ENCODE measurements at regions not wholly inside any gene's neighbourhood (a gene's known extent, or its start where the extent isn't known, plus 50 kb on each side); places are given as distances from the start of the nearest gene placed in this dataset.

GRCh38 chr9:89879701-89880100 is 274.9 kb downstream of the GADD45G start:
- no peak for TF ChIP-seq GATA1 (IDR thresholded peaks at IDR 0.05; ENCODE audit: low read depth, low read length)
- no peak for DNase-seq

- DNase-seq = no peak
- TF ChIP-seq POLR2A (IDR thresholded peaks at IDR 0.05; ENCODE audit: low read length) (no peak), GATA1 (IDR thresholded peaks at IDR 0.05; ENCODE audit: low read depth, low read length) (no peak)
These were observed 275.3 kb downstream of the GADD45G start for GRCh38 chr9:89880161-89880560.

- TF ChIP-seq POLR2A (IDR thresholded peaks at IDR 0.05; ENCODE audit: low read length) = no peak
- TF ChIP-seq GATA1 (IDR thresholded peaks at IDR 0.05; ENCODE audit: low read depth, low read length) = no peak
- no peak for DNase-seq
These were observed 275.9 kb downstream of the GADD45G start for GRCh38 chr9:89880721-89881120.

- DNase-seq = no peak
- TF ChIP-seq GATA1 (IDR thresholded peaks at IDR 0.05; ENCODE audit: low read depth, low read length) = no peak
- no peak for TF ChIP-seq POLR2A (IDR thresholded peaks at IDR 0.05; ENCODE audit: low read length)
These were observed 276.6 kb downstream of the GADD45G start for GRCh38 chr9:89881431-89881830.

GRCh38 chr9:89882930-89883361 is 278.1 kb downstream of the GADD45G start:
- TF ChIP-seq GATA1 (IDR thresholded peaks at IDR 0.05; ENCODE audit: low read depth, low read length) (no peak), POLR2A (IDR thresholded peaks at IDR 0.05; ENCODE audit: low read length) (no peak)
- no peak for DNase-seq

GRCh38 chr9:89883401-89884341 is 278.9 kb downstream of the GADD45G start:
- no peak for TF ChIP-seq POLR2A (IDR thresholded peaks at IDR 0.05; ENCODE audit: low read length)
- TF ChIP-seq GATA1 (IDR thresholded peaks at IDR 0.05; ENCODE audit: low read depth, low read length) = no peak
- no peak for DNase-seq

GRCh38 chr9:89884356-89885083 is 279.7 kb downstream of the GADD45G start:
- no peak for TF ChIP-seq GATA1 (IDR thresholded peaks at IDR 0.05; ENCODE audit: low read depth, low read length)
- TF ChIP-seq POLR2A (IDR thresholded peaks at IDR 0.05; ENCODE audit: low read length) = no peak
- DNase-seq = no peak

GRCh38 chr9:89885156-89885555 is 280.3 kb downstream of the GADD45G start:
- TF ChIP-seq POLR2A (IDR thresholded peaks at IDR 0.05; ENCODE audit: low read length) (no peak), GATA1 (IDR thresholded peaks at IDR 0.05; ENCODE audit: low read depth, low read length) (no peak)
- DNase-seq = no peak

- no peak for DNase-seq
- no peak for TF ChIP-seq GATA1 (IDR thresholded peaks at IDR 0.05; ENCODE audit: low read depth, low read length)
- TF ChIP-seq POLR2A (IDR thresholded peaks at IDR 0.05; ENCODE audit: low read length) = no peak
These were observed 281.5 kb downstream of the GADD45G start for GRCh38 chr9:89886281-89886700.

GRCh38 chr9:89887286-89887685 is 282.5 kb downstream of the GADD45G start:
- no peak for TF ChIP-seq GATA1 (IDR thresholded peaks at IDR 0.05; ENCODE audit: low read depth, low read length)
- no peak for TF ChIP-seq POLR2A (IDR thresholded peaks at IDR 0.05; ENCODE audit: low read length)
- DNase-seq = no peak

- DNase-seq = no peak
- TF ChIP-seq POLR2A (IDR thresholded peaks at IDR 0.05; ENCODE audit: low read length) = no peak
- TF ChIP-seq GATA1 (IDR thresholded peaks at IDR 0.05; ENCODE audit: low read depth, low read length) = no peak
These were observed 283.4 kb downstream of the GADD45G start for GRCh38 chr9:89888233-89888632.

- DNase-seq = no peak
- TF ChIP-seq GATA1 (IDR thresholded peaks at IDR 0.05; ENCODE audit: low read depth, low read length) = no peak
- no peak for TF ChIP-seq POLR2A (IDR thresholded peaks at IDR 0.05; ENCODE audit: low read length)
These were observed 283.9 kb downstream of the GADD45G start for GRCh38 chr9:89888677-89889076.

GRCh38 chr9:89889865-89890264 is 285.1 kb downstream of the GADD45G start:
- TF ChIP-seq POLR2A (IDR thresholded peaks at IDR 0.05; ENCODE audit: low read length) = no peak
- TF ChIP-seq GATA1 (IDR thresholded peaks at IDR 0.05; ENCODE audit: low read depth, low read length) = no peak
- DNase-seq = no peak

- no peak for DNase-seq
- no peak for TF ChIP-seq GATA1 (IDR thresholded peaks at IDR 0.05; ENCODE audit: low read depth, low read length)
- no peak for TF ChIP-seq POLR2A (IDR thresholded peaks at IDR 0.05; ENCODE audit: low read length)
These were observed 285.6 kb downstream of the GADD45G start for GRCh38 chr9:89890326-89890980.
